Inflammatory macrophage (primary cell): ENCODE measurements at regions not wholly inside any gene's neighbourhood (a gene's known extent, or its start where the extent isn't known, plus 50 kb on each side); places are given as distances from the start of the nearest gene placed in this dataset.

Experiments
- DNase-seq, 2 donors: peaks; one replicate each; pipeline ENCODE4 v3.0.0-alpha.2; 2020 to 2022

- DNase-seq = no peak
Observed at GRCh38 chr7:67426654-67427053, 430.0 kb downstream of the TYW1 start.

GRCh38 chr7:67429735-67430134, 433.1 kb downstream of the TYW1 start:
- no peak for DNase-seq

- no peak for DNase-seq
Observed at GRCh38 chr7:67432536-67433234, 436.1 kb downstream of the TYW1 start.

GRCh38 chr7:67435894-67436535, 439.4 kb downstream of the TYW1 start:
- no peak for DNase-seq

- DNase-seq = no peak
Observed at GRCh38 chr7:67438198-67438882, 441.7 kb downstream of the TYW1 start.

- DNase-seq = no peak
Observed at GRCh38 chr7:67438913-67439505, 442.4 kb downstream of the TYW1 start.

- DNase-seq = no peak
Observed at GRCh38 chr7:67440321-67440720, 443.7 kb downstream of the TYW1 start.

- DNase-seq = no peak
Observed at GRCh38 chr7:67445728-67446127, 449.1 kb downstream of the TYW1 start.

- DNase-seq = no peak
Observed at GRCh38 chr7:67447297-67447696, 450.7 kb downstream of the TYW1 start.

- no peak for DNase-seq
Observed at GRCh38 chr7:67448271-67448670, 451.6 kb downstream of the TYW1 start.

GRCh38 chr7:67450171-67450570, 453.5 kb downstream of the TYW1 start:
- DNase-seq = no peak

GRCh38 chr7:67451306-67451705, 454.7 kb downstream of the TYW1 start:
- DNase-seq = no peak

- no peak for DNase-seq
Observed at GRCh38 chr7:67452516-67453026, 455.9 kb downstream of the TYW1 start.

GRCh38 chr7:67453580-67454380, 457.1 kb downstream of the TYW1 start:
- no peak for DNase-seq

GRCh38 chr7:67455508-67455907, 458.9 kb downstream of the TYW1 start:
- DNase-seq = no peak

GRCh38 chr7:67462781-67463191, 466.2 kb downstream of the TYW1 start:
- no peak for DNase-seq

GRCh38 chr7:67463316-67463715, 466.7 kb downstream of the TYW1 start:
- no peak for DNase-seq

- DNase-seq = no peak
Observed at GRCh38 chr7:67463983-67464382, 467.4 kb downstream of the TYW1 start.

- no peak for DNase-seq
Observed at GRCh38 chr7:67466109-67466508, 469.5 kb downstream of the TYW1 start.

- no peak for DNase-seq
Observed at GRCh38 chr7:67470256-67470751, 473.7 kb downstream of the TYW1 start.

- DNase-seq = no peak
Observed at GRCh38 chr7:67475293-67475692, 478.7 kb downstream of the TYW1 start.

- DNase-seq = no peak
Observed at GRCh38 chr7:67478066-67478465, 481.4 kb downstream of the TYW1 start.
